ENCODE measurements at regions not wholly inside any gene's neighbourhood (a gene's known extent, or its start where the extent isn't known, plus 50 kb on each side); places are given as distances from the start of the nearest gene placed in this dataset.
"Not testable (repeated sequence)": the region's sequence is repeated elsewhere in the genome, so short reads cannot be mapped to it uniquely, and the experiment has no call there.

DNA sequence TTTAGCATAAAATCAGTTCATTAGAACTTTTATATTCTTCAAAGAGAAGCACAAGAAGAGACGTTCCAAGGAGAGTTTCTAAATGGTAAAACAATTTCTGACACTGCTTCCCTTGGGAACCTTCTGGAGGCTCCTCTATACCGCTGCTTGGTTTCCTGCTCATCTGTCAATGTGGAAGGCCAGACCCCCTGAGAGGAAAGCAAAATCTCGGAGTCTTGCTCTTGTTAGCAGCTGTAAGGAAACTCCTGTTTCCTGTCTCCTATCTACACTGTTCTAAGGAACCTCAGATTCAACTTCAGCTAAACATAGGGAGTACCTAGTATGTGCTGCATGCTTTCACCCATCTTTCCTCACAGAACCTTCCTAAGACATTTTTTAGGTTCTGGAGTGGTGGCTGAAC lies 322.2 kb downstream of the BMPER start:
- intact Hi-C loops (cut with DNase I), result no loop called here
- no peak overlapping the region for H3K4me3 ChIP-seq
- no peak for DNase-seq
- H3K4me1 ChIP-seq, result no peaks in the 10 kb centered on the region
- H3K9me3 ChIP-seq, result no peaks in the 10 kb centered on the region
- H3K27ac ChIP-seq, result no peak overlapping the region
- H3K27me3 ChIP-seq, result no peaks in the 10 kb centered on the region
- TF ChIP-seq CTCF (IDR thresholded peaks at IDR 0.05) (no peak), POLR2AphosphoS5 (IDR thresholded peaks at IDR 0.05) (no peak), POLR2A (IDR thresholded peaks at IDR 0.05) (no peak), EP300 (IDR thresholded peaks at IDR 0.05) (no peak)
- 32 to 67% methylated on average over 3 of the region's 3 CpGs for WGBS, 2 donors
- no peaks in the 10 kb centered on the region for H3K36me3 ChIP-seq

DNA sequence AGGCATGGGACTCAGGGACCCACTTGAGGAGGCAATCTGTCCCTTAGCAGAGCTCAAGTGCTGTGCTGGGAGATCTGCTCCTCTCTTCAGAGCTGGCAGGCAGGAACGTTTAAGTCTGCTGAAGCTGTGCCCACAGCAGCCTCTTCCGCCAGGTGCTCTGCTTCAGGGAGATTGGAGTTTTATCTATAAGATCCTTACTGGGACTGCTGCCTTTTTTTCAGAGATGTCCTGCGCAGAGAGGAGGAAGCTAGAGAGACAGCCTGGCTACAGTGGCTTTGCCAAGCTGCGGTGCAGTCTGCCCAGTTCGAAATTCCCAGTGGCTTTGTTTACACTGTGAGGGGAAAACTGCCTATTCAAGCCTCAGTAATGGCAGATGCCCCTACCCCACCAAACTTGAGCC lies 329.8 kb downstream of the BMPER start:
- H3K4me3 ChIP-seq; intact Hi-C loops (cut with DNase I); H3K36me3 ChIP-seq; H3K27ac ChIP-seq; H3K27me3 ChIP-seq; H3K9me3 ChIP-seq; H3K4me1 ChIP-seq; DNase-seq: not testable (repeated sequence)
- 86 to 87% methylated on average over 5 of the region's 5 CpGs for WGBS, 2 donors

DNA sequence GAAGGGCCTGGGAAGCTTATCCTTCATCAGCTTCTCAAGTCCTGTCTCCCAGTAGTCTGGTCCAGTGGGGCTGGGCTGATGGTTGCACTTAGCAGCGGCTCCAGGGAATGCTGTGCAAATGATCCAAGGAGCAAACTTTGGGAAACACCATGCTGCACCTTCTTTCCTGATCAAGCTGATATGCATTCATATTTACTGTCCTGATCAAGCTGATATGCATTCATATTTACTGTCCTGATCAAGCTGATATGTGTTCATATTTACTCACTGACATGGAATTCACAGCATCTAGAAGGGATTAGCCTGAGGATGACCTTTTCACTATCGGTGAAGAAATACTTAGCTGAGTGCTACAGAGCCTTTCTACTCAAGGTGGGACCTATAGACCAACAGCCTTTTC lies 330.7 kb downstream of the BMPER start:
- H3K4me3 ChIP-seq, result no peak overlapping the region

GRCh38 chr7:34236839-34237492 lies 331.6 kb downstream of the BMPER start:
- intact Hi-C loops (cut with DNase I), result no loop called here
- no peaks in the 10 kb centered on the region for H3K36me3 ChIP-seq
- no peaks in the 10 kb centered on the region for H3K27me3 ChIP-seq
- no peak overlapping the region for H3K27ac ChIP-seq
- TF ChIP-seq POLR2A (IDR thresholded peaks at IDR 0.05) (no peak), CTCF (IDR thresholded peaks at IDR 0.05) (no peak), EP300 (IDR thresholded peaks at IDR 0.05) (no peak), POLR2AphosphoS5 (IDR thresholded peaks at IDR 0.05) (no peak)
- H3K4me1 ChIP-seq, result no peaks in the 10 kb centered on the region
- no peaks in the 10 kb centered on the region for H3K9me3 ChIP-seq
- WGBS, 2 donors, result 68 to 71% methylated on average over 2 of the region's 2 CpGs
- DNase-seq, result no peak
- no peak overlapping the region for H3K4me3 ChIP-seq

More for the DNA sequence above, 330.7 kb downstream of the BMPER start:
- Histone ChIP-seq H3K27ac (no peak overlapping the region), H3K9me3 (no peaks in the 10 kb centered on the region), H3K27me3 (no peaks in the 10 kb centered on the region), H3K36me3 (no peaks in the 10 kb centered on the region), H3K4me1 (no peaks in the 10 kb centered on the region)
- no peak for DNase-seq
- TF ChIP-seq POLR2AphosphoS5 (IDR thresholded peaks at IDR 0.05) (no peak), EP300 (IDR thresholded peaks at IDR 0.05) (no peak), POLR2A (IDR thresholded peaks at IDR 0.05) (no peak), CTCF (IDR thresholded peaks at IDR 0.05) (no peak)
- WGBS, 2 donors, result 92% methylated on average over 2 of the region's 2 CpGs
- intact Hi-C loops (cut with DNase I), result no loop called here

GRCh38 chr7:34237493-34237849 lies 332.1 kb downstream of the BMPER start:
- Histone ChIP-seq H3K4me3 (no peak overlapping the region), H3K36me3 (no peaks in the 10 kb centered on the region), H3K9me3 (no peaks in the 10 kb centered on the region), H3K27me3 (no peaks in the 10 kb centered on the region), H3K27ac (no peak overlapping the region), H3K4me1 (no peaks in the 10 kb centered on the region)
- intact Hi-C loops (cut with DNase I), result no loop called here
- 15 to 65% methylated on average over 1 of the region's 1 CpG for WGBS, 2 donors
- no peak for DNase-seq
- TF ChIP-seq POLR2AphosphoS5 (IDR thresholded peaks at IDR 0.05), result no peak
- no peak for TF ChIP-seq POLR2A (IDR thresholded peaks at IDR 0.05)
- no peak for TF ChIP-seq CTCF (IDR thresholded peaks at IDR 0.05)
- no peak for TF ChIP-seq EP300 (IDR thresholded peaks at IDR 0.05)
